PFSK-1 (cell line): ENCODE measurements at regions not wholly inside any gene's neighbourhood (a gene's known extent, or its start where the extent isn't known, plus 50 kb on each side); places are given as distances from the start of the nearest gene placed in this dataset.

Experiments
- POLR2AphosphoS5 ChIP-seq: IDR thresholded peaks from 2 replicates; pipeline ENCODE4 v1.6.1; 2012; ENCODE audit warnings: low read depth, mild to moderate bottlenecking, control low read depth, low read length, moderate library complexity
- REST ChIP-seq, 2 experiments: IDR thresholded peaks; 2 replicates each; pipeline versions ENCODE4 v1.6.1 to v1.8.0; 2011 to 2012; ENCODE audit warnings: low read depth in 2 of 2, low read length in 2 of 2, control low read depth in 1 of 2, inconsistent platforms in 1 of 2, mild to moderate bottlenecking in 1 of 2, moderate library complexity in 1 of 2; ENCODE audit not compliant: insufficient read depth in 1 of 2
- SIN3A ChIP-seq: IDR thresholded peaks from 2 replicates; pipeline ENCODE4 v1.6.1; 2012; ENCODE audit warnings: mild to moderate bottlenecking, low read length, moderate library complexity, borderline replicate concordance; ENCODE audit not compliant: insufficient read depth
- TAF1 ChIP-seq: IDR thresholded peaks from 2 replicates; pipeline ENCODE4 v1.6.1; 2012; ENCODE audit warnings: low read length, control low read depth, borderline replicate concordance; ENCODE audit not compliant: insufficient read depth

DNA sequence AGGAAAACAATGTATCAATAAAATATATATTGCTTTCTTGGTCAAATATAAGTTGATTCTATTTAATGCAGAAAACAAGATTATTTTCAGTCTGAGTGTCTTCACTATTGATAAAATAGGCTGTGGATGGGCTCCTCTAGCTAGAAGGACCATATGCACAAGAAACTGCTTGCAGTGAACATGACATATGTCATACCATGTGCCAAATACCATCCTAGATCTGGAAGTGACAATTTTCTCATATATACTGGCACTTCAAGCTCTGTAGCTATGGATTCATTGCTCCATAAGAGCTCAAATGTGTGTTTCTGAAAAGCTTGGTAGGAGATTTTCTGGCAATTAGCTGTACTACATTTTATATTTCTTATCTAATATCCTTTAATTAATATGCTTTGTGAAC, 95.6 kb upstream of the CDH6 start:
- no peak for TF ChIP-seq POLR2AphosphoS5
- no peak for TF ChIP-seq TAF1
- TF ChIP-seq REST (IDR thresholded peaks at IDR 0.05; ENCODE audit: insufficient read depth in 1 of 2, low read depth in 2 of 2, low read length in 2 of 2) = no peak
- TF ChIP-seq SIN3A = no peak
